ENCODE measurements at regions not wholly inside any gene's neighbourhood (a gene's known extent, or its start where the extent isn't known, plus 50 kb on each side); places are given as distances from the start of the nearest gene placed in this dataset.

DNA sequence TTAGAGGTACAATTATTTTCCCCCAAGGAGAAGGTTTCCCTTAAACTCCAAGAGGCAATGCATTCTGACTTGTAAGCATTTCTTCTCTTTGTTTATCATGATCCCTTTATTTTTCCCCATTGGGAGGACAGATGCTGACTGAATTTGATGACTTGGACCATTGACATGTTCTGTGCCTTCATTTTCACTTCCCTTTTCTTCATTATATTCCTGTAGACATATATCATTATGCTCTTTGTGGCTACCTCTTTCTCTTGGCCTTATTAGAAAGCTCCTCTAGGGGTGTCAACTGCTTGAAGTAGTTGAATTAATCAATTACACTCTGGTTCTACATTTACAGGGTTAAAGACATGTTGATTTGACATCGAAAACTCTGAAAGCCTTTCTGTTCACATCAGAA is 330.0 kb upstream of the DCC start:
- no peak for TF ChIP-seq EZH2 (IDR thresholded peaks at IDR 0.05; ENCODE audit: low read length, missing control alignments)
- TF ChIP-seq, protein P1, sequence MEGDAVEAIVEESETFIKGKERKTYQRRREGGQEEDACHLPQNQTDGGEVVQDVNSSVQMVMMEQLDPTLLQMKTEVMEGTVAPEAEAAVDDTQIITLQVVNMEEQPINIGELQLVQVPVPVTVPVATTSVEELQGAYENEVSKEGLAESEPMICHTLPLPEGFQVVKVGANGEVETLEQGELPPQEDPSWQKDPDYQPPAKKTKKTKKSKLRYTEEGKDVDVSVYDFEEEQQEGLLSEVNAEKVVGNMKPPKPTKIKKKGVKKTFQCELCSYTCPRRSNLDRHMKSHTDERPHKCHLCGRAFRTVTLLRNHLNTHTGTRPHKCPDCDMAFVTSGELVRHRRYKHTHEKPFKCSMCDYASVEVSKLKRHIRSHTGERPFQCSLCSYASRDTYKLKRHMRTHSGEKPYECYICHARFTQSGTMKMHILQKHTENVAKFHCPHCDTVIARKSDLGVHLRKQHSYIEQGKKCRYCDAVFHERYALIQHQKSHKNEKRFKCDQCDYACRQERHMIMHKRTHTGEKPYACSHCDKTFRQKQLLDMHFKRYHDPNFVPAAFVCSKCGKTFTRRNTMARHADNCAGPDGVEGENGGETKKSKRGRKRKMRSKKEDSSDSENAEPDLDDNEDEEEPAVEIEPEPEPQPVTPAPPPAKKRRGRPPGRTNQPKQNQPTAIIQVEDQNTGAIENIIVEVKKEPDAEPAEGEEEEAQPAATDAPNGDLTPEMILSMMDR (conservative IDR thresholded peaks at IDR 0.05 in 1 of 2, IDR thresholded peaks at IDR 0.05 in 1 of 2; ENCODE audit: low read depth in 1 of 2, low read length in 2 of 2): no peak
- no peak overlapping the region for H3K4me2 ChIP-seq (ENCODE audit: extremely low read depth, insufficient read depth, low read length)
- no peaks in the 10 kb centered on the region for H3K9me3 ChIP-seq (ENCODE audit: control insufficient read depth, insufficient read depth, low read depth, low read length)
- H3K4me3 ChIP-seq (replicated peaks in 1 of 4; ENCODE audit: control extremely low read depth in 1 of 4, insufficient read depth in 1 of 4, low read depth in 3 of 4, low read length in 4 of 4): no peak overlapping the region
- no peaks in the 10 kb centered on the region for H4K20me1 ChIP-seq (ENCODE audit: control insufficient read depth, extremely low read depth, insufficient read depth, low read length)
- no peaks in the 10 kb centered on the region for H3K36me3 ChIP-seq (ENCODE audit: control insufficient read depth, insufficient read depth, low read length)
- H2AFZ ChIP-seq (ENCODE audit: low read length): no peak overlapping the region
- no peaks in the 10 kb centered on the region for H3K27me3 ChIP-seq (ENCODE audit: control insufficient read depth, insufficient read depth, low read length)
- H3K27ac ChIP-seq (ENCODE audit: insufficient read depth, low read length): no peak overlapping the region
- no peak for DNase-seq (ENCODE audit: low read depth in 2 of 2)
- H3K4me1 ChIP-seq (ENCODE audit: control insufficient read depth, extremely low read depth, insufficient read depth, low read length): no peaks in the 10 kb centered on the region
- H3K79me2 ChIP-seq (ENCODE audit: control insufficient read depth, insufficient read depth, low read length): no peaks in the 10 kb centered on the region
- no peak overlapping the region for H3K9ac ChIP-seq (ENCODE audit: insufficient read depth, low read length)

DNA sequence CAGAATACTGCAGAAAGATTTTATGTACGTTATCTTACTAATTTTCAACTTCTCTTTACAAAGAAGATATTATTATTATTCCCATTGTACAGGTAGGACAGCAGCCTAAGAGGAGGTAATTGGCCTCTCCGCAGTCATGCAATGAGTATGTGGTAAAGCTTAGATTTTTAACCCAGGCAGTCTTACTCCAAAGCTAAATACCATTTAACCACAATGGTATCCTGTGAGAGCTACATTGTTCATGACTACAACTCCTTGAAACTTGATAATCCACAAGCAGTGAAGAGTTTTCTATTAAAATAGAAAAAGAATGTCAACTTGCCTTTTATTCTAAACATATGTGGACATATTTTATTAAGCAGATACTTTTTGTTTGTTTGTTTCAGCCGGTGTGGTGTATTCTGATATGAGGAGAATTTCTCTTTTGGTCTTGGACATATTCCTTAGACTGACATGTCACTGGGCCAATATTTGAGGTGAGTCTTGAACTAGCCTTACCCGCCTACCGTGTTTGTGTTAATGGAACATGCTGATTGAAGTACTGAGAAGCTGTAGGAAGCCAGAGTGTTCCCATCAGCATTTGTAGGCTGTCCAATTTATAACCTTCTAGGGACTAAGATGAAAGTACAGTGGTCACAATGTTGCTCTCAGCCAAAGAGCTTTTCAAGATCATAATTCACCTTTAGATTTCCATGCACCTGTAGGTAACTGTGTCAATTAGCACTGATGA is 293.9 kb upstream of the DCC start:
- no peaks in the 10 kb centered on the region for H3K36me3 ChIP-seq (ENCODE audit: control insufficient read depth, insufficient read depth, low read length)

DNA sequence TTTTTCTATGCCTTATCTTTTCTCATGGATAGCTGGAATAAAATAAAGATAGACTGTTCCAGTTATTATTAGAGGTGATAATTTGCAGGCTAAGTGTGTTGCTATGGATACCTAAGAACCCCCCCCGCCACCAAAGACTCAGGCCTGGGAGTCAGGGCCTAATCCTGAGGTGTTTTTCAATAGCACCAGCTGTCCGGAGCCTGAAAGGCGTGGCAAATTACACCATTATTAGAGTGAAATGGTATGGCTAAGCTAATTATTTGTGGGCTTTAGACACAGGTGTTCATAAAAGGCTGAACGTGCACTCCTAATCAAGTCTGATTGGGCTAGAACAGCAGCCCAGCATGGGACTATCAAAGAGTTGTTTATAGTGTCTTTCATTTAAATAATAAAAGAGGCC is 293.2 kb upstream of the DCC start:
- no peak for TF ChIP-seq EZH2 (IDR thresholded peaks at IDR 0.05; ENCODE audit: low read length, missing control alignments)
- TF ChIP-seq, protein P1 (conservative IDR thresholded peaks at IDR 0.05 in 1 of 2, IDR thresholded peaks at IDR 0.05 in 1 of 2; ENCODE audit: low read depth in 1 of 2, low read length in 2 of 2): no peak
- H3K27me3 ChIP-seq (ENCODE audit: control insufficient read depth, insufficient read depth, low read length): no peaks in the 10 kb centered on the region
- no peak for DNase-seq (ENCODE audit: low read depth in 2 of 2)

More for the DNA sequence above, 293.9 kb upstream of the DCC start:
- H3K4me1 ChIP-seq (ENCODE audit: control insufficient read depth, extremely low read depth, insufficient read depth, low read length): no peaks in the 10 kb centered on the region
- no peak for DNase-seq (ENCODE audit: low read depth in 2 of 2)
- TF ChIP-seq, protein P1 (conservative IDR thresholded peaks at IDR 0.05 in 1 of 2, IDR thresholded peaks at IDR 0.05 in 1 of 2; ENCODE audit: low read depth in 1 of 2, low read length in 2 of 2): no peak
- TF ChIP-seq EZH2 (IDR thresholded peaks at IDR 0.05; ENCODE audit: low read length, missing control alignments): no peak
- H3K9ac ChIP-seq (ENCODE audit: insufficient read depth, low read length): no peak overlapping the region
- no peaks in the 10 kb centered on the region for H3K9me3 ChIP-seq (ENCODE audit: control insufficient read depth, insufficient read depth, low read depth, low read length)
- H3K27me3 ChIP-seq (ENCODE audit: control insufficient read depth, insufficient read depth, low read length): no peaks in the 10 kb centered on the region
- no peaks in the 10 kb centered on the region for H3K79me2 ChIP-seq (ENCODE audit: control insufficient read depth, insufficient read depth, low read length)
- no peak overlapping the region for H3K4me2 ChIP-seq (ENCODE audit: extremely low read depth, insufficient read depth, low read length)
- H3K4me3 ChIP-seq (replicated peaks in 1 of 4; ENCODE audit: control extremely low read depth in 1 of 4, insufficient read depth in 1 of 4, low read depth in 3 of 4, low read length in 4 of 4): no peak overlapping the region
- H2AFZ ChIP-seq (ENCODE audit: low read length): no peak overlapping the region
- H3K27ac ChIP-seq (ENCODE audit: insufficient read depth, low read length): no peak overlapping the region
- no peaks in the 10 kb centered on the region for H4K20me1 ChIP-seq (ENCODE audit: control insufficient read depth, extremely low read depth, insufficient read depth, low read length)

More for the DNA sequence above, 293.2 kb upstream of the DCC start:
- H3K27ac ChIP-seq (ENCODE audit: insufficient read depth, low read length): no peak overlapping the region
- H2AFZ ChIP-seq (ENCODE audit: low read length): no peak overlapping the region
- no peaks in the 10 kb centered on the region for H3K79me2 ChIP-seq (ENCODE audit: control insufficient read depth, insufficient read depth, low read length)
- no peaks in the 10 kb centered on the region for H3K9me3 ChIP-seq (ENCODE audit: control insufficient read depth, insufficient read depth, low read depth, low read length)
- no peaks in the 10 kb centered on the region for H3K4me1 ChIP-seq (ENCODE audit: control insufficient read depth, extremely low read depth, insufficient read depth, low read length)
- H3K4me2 ChIP-seq (ENCODE audit: extremely low read depth, insufficient read depth, low read length): no peak overlapping the region
- no peaks in the 10 kb centered on the region for H3K36me3 ChIP-seq (ENCODE audit: control insufficient read depth, insufficient read depth, low read length)
- no peak overlapping the region for H3K9ac ChIP-seq (ENCODE audit: insufficient read depth, low read length)
- H3K4me3 ChIP-seq (replicated peaks in 1 of 4; ENCODE audit: control extremely low read depth in 1 of 4, insufficient read depth in 1 of 4, low read depth in 3 of 4, low read length in 4 of 4): no peak overlapping the region
- no peaks in the 10 kb centered on the region for H4K20me1 ChIP-seq (ENCODE audit: control insufficient read depth, extremely low read depth, insufficient read depth, low read length)

Measured in fibroblast of lung (primary cell).